SK-N-MC (cell line): ENCODE measurements at regions not wholly inside any gene's neighbourhood (a gene's known extent, or its start where the extent isn't known, plus 50 kb on each side); places are given as distances from the start of the nearest gene placed in this dataset.

ENCODE experiments used
- DNase-seq: peaks from one replicate; pipeline ENCODE4 v3.0.0-alpha.2; 2011; ENCODE audit warnings: low read depth, low spot score
- H3K27ac ChIP-seq: fragments of 200-600 bp; sonication (generic); 2 replicates; pipeline ENCODE4 v1.5.1; 2016; ENCODE audit warnings: mixed run types
- H3K36me3 ChIP-seq: fragments of 200-600 bp; sonication (generic); 2 replicates; pipeline ENCODE4 v1.6.1; 2017; ENCODE audit warnings: antibody characterized with exemption, low read length, mixed read lengths; ENCODE audit not compliant: insufficient read depth
- H3K4me3 ChIP-seq: fragments of 200-600 bp; sonication (generic); 2 replicates; pipeline ENCODE4 v1.5.1; 2016
- H3K9ac ChIP-seq: fragments of 200-600 bp; sonication (generic); 2 replicates; pipeline ENCODE4 v1.8.0; 2017; ENCODE audit warnings: mixed run types, mixed read lengths; ENCODE audit not compliant: insufficient read length
- H3K9me3 ChIP-seq: fragments of 200-600 bp; sonication (generic); 2 replicates; pipeline ENCODE4 v1.6.1; 2017; ENCODE audit warnings: low read depth, mild to moderate bottlenecking, antibody characterized with exemption, low read length, moderate library complexity, mixed read lengths
- EZH2 ChIP-seq: fragments of 200-600 bp; sonication (generic); IDR thresholded peaks from one replicate; pipeline ENCODE4 v1.6.1; 2017; ENCODE audit warnings: antibody characterized with exemption
- FOXP2 ChIP-seq: optimal IDR thresholded peaks from 2 replicates; pipeline ENCODE3; 2011; ENCODE audit warnings: mild to moderate bottlenecking, moderate library complexity; ENCODE audit not compliant: insufficient read depth; ENCODE audit errors: extremely low read length, control extremely low read depth
- POLR2AphosphoS5 ChIP-seq: IDR thresholded peaks from 2 replicates; pipeline ENCODE4 v1.6.1; 2012; ENCODE audit warnings: mild to moderate bottlenecking, low read depth, low read length, borderline replicate concordance

GRCh38 chr9:88221105-88221504 is 82.8 kb upstream of the SPATA31C2 start:
- DNase-seq, result no peak
- TF ChIP-seq FOXP2 (no peak), POLR2AphosphoS5 (no peak), EZH2 (no peak)
- Histone ChIP-seq H3K36me3 (no peaks in the 10 kb centered on the region), H3K9ac (no peak overlapping the region), H3K27ac (no peak overlapping the region; the same call in 1 of the 2 replicates), H3K9me3 (no peaks in the 10 kb centered on the region), H3K4me3 (peak overlapping the region; percentile 0; the same call in 1 of the 2 replicates)

- Histone ChIP-seq H3K36me3 (no peaks in the 10 kb centered on the region), H3K9me3 (no peaks in the 10 kb centered on the region), H3K4me3 (no peak overlapping the region), H3K27ac (no peak overlapping the region; the same call in 1 of the 2 replicates), H3K9ac (no peak overlapping the region)
- TF ChIP-seq POLR2AphosphoS5 (no peak), EZH2 (no peak), FOXP2 (no peak)
- no peak for DNase-seq
Measured at GRCh38 chr9:88220652-88221051, 82.4 kb upstream of the SPATA31C2 start.

GRCh38 chr9:88219601-88220000 is 81.3 kb upstream of the SPATA31C2 start:
- Histone ChIP-seq H3K9me3 (no peaks in the 10 kb centered on the region), H3K9ac (no peak overlapping the region), H3K27ac (peak overlapping the region; percentile 60; the same call in 1 of the 2 replicates), H3K36me3 (no peaks in the 10 kb centered on the region), H3K4me3 (no peak overlapping the region)
- no peak for DNase-seq
- no peak for TF ChIP-seq FOXP2
- no peak for TF ChIP-seq EZH2
- TF ChIP-seq POLR2AphosphoS5, result no peak

GRCh38 chr9:88218726-88219125 is 80.5 kb upstream of the SPATA31C2 start:
- no peaks in the 10 kb centered on the region for H3K36me3 ChIP-seq
- DNase-seq, result no peak
- TF ChIP-seq POLR2AphosphoS5, result no peak
- no peak for TF ChIP-seq EZH2
- no peak for TF ChIP-seq FOXP2
- H3K4me3 ChIP-seq, result no peak overlapping the region
- H3K9me3 ChIP-seq, result no peaks in the 10 kb centered on the region
- H3K27ac ChIP-seq, result no peak overlapping the region
- H3K9ac ChIP-seq, result no peak overlapping the region

- Histone ChIP-seq H3K4me3 (no peak overlapping the region), H3K36me3 (no peaks in the 10 kb centered on the region), H3K9ac (no peak overlapping the region), H3K27ac (no peak overlapping the region), H3K9me3 (no peaks in the 10 kb centered on the region)
- TF ChIP-seq EZH2 (no peak), POLR2AphosphoS5 (no peak), FOXP2 (no peak)
- DNase-seq, result no peak
Measured at GRCh38 chr9:88216126-88216995, 78.1 kb upstream of the SPATA31C2 start.

- no peak overlapping the region for H3K9ac ChIP-seq
- no peak overlapping the region for H3K27ac ChIP-seq
- H3K9me3 ChIP-seq, result no peaks in the 10 kb centered on the region
- no peak for DNase-seq
- H3K36me3 ChIP-seq, result no peaks in the 10 kb centered on the region
- no peak overlapping the region for H3K4me3 ChIP-seq
- TF ChIP-seq EZH2 (no peak), FOXP2 (no peak), POLR2AphosphoS5 (no peak)
Measured at GRCh38 chr9:88215196-88216125, 77.2 kb upstream of the SPATA31C2 start.

- no peak overlapping the region for H3K9ac ChIP-seq
- H3K9me3 ChIP-seq, result no peaks in the 10 kb centered on the region
- no peak overlapping the region for H3K4me3 ChIP-seq
- no peak for DNase-seq
- no peaks in the 10 kb centered on the region for H3K36me3 ChIP-seq
- no peak overlapping the region for H3K27ac ChIP-seq
- TF ChIP-seq EZH2 (no peak), POLR2AphosphoS5 (no peak), FOXP2 (no peak)
Measured at GRCh38 chr9:88202321-88202720, 64.0 kb upstream of the SPATA31C2 start.

- H3K9me3 ChIP-seq, result no peaks in the 10 kb centered on the region
- peak overlapping the region; percentile 71 for H3K4me3 ChIP-seq
- peak overlapping the region; percentile 74 for H3K9ac ChIP-seq
- no peaks in the 10 kb centered on the region for H3K36me3 ChIP-seq
- peak overlapping the region; percentile 98 for H3K27ac ChIP-seq
- no peak for TF ChIP-seq EZH2
- no peak for TF ChIP-seq FOXP2
- no peak for TF ChIP-seq POLR2AphosphoS5
- peak; percentile 67 for DNase-seq
Measured at GRCh38 chr9:88198341-88198807, 60.1 kb upstream of the SPATA31C2 start.
